ENCODE measurements at regions not wholly inside any gene's neighbourhood (a gene's known extent, or its start where the extent isn't known, plus 50 kb on each side); places are given as distances from the start of the nearest gene placed in this dataset.

GRCh38 chr10:110355141-110355831 lies 50.6 kb upstream of the SMNDC1 start:
- no peak for DNase-seq (ENCODE audit: low spot score)

- peak; percentile 60 for DNase-seq (ENCODE audit: low spot score)
Measured at GRCh38 chr10:110355922-110356627, 51.4 kb upstream of the SMNDC1 start.

- DNase-seq (ENCODE audit: low spot score), result peak; percentile 61
Measured at GRCh38 chr10:110356628-110357245, 52.0 kb upstream of the SMNDC1 start.

- DNase-seq (ENCODE audit: low spot score), result peak; percentile 59
Measured at GRCh38 chr10:110357252-110357780, 52.6 kb upstream of the SMNDC1 start.

- no peak for DNase-seq (ENCODE audit: low spot score)
Measured at GRCh38 chr10:110357871-110358270, 53.2 kb upstream of the SMNDC1 start.

- no peak for DNase-seq (ENCODE audit: low spot score)
Measured at GRCh38 chr10:110358278-110358677, 53.6 kb upstream of the SMNDC1 start.

DNA sequence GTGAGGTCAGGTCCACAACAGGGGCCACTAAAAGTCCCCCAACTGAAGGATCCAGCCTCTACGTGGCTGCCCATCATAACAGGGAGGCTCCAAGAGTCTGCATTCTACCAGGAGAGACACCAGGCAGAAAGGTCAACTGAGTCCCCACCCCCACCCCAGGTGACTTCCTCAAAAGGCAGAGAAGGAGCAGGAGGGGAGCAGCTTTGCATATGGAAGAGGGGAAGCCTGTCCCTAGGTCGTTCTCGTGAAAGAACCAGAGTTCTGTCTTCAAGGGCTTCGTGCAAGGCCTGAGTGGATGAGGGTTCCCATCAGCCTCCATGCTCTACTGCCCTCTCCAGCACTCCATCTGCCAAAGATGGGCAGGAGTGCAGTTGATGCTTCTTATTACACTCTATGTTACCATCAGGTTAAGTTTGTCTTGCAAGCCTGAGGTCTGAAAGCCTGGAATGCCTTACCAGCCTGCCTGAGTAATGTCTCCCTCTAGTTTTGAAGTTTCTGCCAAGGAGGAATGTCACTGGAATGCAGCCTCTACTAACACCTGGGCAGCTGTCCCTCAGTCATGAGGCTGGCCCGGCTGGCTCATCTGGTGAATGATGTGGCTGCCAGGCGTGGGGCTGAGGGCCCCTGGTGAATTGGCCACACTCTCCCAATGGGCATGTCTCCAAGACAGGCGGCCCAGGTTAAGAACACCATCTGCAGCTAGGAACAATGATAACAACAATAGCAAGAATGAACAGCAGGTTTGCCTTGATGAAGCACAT lies 54.3 kb upstream of the SMNDC1 start:
- DNase-seq (ENCODE audit: low spot score), result no peak

DNA sequence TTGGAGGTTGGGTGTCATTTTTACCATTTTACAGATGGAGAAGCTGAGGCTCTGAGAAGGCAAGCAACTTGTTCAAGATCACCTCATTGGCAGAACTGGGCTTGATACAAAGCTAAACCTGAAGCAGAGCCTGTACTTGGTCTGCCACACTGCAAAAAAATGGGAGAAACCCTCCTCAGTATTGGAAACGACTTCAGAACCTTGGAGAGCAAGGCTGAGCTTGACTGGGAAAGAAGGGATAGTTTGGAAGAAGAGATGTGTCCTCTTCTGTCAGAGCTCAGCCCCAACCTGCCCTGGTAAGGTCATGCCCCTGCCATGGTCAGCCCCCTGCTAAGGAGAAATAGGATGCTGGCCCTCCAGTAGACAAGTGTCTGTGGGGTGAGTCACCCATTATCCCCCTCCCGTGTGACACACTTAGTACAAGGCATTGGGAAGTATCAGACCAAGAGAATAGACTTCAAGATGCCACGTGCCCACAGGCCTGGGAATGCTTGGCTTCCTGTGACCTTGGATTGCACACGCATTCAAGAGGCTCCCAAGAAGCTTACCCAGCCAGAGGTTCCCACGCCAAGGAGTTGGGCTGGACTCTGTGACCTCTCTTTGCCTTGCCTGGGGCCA lies 56.2 kb upstream of the SMNDC1 start:
- no peak for DNase-seq (ENCODE audit: low spot score)

DNA sequence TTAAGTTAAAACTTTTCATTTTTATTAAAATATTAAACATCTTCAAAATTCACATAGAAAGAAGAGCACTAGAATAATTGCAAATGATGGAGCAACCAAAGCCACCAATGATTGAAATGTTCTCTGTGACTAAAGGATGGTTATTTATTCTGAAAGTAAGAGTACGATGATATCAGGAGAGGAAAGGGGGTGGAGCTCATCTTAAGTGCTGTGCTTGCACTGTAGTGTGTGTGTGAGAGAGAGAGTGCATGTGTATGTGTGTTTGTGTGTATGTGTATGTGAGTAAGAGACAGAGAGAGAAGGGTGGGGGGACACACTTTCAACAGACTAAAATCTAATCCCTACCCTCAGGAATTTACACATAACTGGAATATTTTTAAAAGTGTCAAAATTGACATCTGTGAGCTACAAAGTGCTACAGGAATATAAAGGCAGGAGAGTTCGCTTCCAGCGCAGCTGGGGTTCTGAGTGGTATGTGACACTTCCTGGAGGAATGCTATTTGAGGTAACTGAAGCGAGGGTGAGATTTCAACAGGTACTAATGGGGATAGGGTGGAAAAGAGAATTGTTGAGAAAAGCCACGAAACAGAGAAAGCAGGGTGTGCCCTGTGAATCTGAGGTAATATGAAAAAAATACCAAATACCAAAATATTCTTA lies 57.2 kb upstream of the SMNDC1 start:
- no peak for DNase-seq (ENCODE audit: low spot score)

GRCh38 chr10:110363572-110364411 lies 59.1 kb upstream of the SMNDC1 start:
- DNase-seq (ENCODE audit: low spot score), result peak; percentile 35

DNA sequence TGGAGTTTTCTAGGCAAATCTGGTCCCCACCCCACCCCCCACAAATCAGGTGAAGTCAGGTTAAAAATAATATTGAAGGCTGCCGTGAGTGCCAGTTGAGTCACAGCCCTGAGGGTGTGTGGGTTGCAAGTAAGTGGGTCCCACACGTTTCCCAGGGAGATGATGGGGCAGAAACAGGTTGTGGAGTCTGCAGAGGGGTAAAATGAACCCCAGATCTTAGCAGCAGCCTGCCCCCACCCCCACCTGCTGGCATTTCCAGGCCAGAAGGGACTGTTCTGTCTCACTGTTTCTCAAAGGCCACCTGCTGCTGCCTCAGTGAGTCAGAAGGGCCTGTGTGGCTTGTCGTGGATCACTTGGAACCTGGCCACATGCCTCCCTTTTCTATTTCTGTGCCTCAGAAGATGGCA lies 59.8 kb upstream of the SMNDC1 start:
- DNase-seq (ENCODE audit: low spot score), result no peak

DNA sequence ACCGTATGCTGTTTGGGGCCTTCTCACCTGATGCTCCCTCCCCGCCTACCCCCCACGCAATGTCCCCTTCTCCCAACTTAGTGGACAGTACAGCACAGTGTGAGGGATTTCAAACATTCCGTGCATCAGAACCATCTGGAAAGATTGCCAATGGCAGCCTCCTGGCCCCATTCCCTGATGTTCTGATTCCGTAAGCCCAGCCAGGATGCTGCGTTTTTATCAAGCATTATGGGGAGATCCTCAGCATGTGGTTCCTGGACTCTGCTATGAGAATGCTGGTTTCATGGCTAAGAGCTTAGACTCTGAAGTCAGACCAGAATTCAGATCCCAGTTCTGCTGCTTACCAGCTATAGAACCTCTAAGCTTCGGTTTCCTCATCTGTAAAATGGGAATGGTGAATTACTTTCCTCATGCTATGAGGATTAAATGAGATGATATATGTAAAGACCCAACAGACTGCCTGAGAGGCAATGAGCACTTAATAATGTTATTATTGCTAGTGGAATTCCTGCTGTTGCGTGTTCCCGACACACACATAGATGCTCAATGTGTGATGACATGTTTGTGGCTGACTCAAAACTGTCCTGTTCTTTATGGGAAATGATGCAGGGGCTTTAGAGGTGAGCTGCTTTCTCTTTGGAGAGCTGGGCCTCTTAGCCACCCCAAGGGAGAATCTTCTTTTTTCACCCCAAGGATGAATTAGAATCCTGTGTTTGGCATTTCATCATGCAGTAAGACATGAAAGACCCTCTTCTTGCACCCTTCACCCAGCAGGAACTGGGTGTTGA lies 60.8 kb upstream of the SMNDC1 start:
- no peak for DNase-seq (ENCODE audit: low spot score)

- no peak for DNase-seq (ENCODE audit: low spot score)
Measured at GRCh38 chr10:110366635-110367034, 61.9 kb upstream of the SMNDC1 start.

DNA sequence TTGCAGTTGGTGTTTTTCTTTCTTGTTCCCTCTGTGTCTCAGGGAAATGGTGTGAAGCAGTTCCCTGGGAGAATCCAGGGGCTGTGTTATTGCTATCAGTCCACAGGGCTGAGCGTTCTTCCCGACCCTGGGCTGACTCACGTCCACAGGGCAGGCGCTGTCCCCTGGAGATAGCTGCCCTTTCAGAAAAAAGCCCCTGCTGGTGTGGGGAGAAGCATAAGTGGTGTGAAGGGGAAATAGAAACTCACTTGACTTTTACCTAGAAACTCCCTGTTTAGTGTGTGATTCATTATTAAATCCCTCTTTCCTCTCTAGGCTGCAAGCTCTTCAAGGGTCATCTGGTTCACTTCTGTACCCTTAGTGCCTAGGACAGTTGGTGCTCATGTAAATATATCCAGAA lies 63.3 kb upstream of the SMNDC1 start:
- no peak for DNase-seq (ENCODE audit: low spot score)

DNA sequence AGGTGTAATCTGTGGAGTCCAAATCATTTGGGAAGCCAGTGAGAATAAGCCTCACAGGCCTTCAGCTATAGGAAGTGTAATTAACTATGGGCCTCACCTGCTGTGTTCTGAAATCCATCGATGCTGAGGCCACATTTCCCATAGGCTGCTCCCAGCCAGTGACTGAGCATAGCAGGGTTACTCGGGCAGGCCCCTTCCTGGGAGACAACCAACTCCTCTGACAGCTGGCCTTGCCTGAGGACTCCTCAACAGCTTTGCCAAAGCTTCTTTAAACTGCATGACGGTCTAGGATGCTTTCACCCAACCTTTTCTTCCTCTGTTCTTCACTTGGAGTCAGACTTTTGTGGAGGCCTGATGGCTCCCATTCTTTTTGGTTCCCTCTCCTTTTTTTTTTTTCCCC lies 63.8 kb upstream of the SMNDC1 start:
- no peak for DNase-seq (ENCODE audit: low spot score)

DNA sequence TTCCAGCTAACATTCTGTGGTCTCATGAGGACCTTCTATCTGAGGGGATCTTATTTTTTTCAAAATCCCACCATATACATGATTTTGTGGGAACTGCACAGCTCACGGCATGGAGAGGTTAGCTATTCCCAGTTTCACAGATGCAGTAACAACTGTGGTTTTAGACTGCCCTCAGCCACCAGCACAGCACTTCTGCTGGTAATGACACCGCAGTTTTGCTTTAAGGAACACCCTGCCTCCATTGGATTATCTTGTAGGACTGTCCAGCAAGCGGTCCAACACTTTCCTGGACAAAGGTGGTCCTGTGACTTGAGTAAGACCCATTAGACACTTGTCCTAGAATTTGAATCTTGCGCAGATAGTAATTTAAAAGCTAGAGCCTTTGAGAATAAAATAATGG lies 65.3 kb upstream of the SMNDC1 start:
- no peak for DNase-seq (ENCODE audit: low spot score)

DNA sequence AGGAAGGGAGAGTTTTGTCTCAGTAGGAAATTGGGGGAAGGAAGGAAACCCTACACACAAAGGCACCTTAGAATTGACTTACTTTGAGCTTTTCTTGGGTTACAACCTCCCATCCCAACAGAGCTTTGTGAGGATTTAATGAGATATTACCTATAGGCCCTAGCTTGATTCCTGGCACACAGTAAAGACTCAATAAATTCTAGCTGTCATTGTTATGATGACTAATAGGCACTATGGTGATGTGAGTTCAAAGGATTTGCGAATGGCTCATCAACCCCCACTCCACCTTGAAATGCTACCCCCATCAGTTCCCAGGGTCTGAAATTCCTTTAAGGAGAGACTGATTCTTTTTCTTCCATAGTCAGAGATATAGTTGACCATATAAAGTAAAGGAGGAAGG lies 67.9 kb upstream of the SMNDC1 start:
- no peak for DNase-seq (ENCODE audit: low spot score)

- no peak for DNase-seq (ENCODE audit: low spot score)
Measured at GRCh38 chr10:110373059-110373458, 68.3 kb upstream of the SMNDC1 start.

DNA sequence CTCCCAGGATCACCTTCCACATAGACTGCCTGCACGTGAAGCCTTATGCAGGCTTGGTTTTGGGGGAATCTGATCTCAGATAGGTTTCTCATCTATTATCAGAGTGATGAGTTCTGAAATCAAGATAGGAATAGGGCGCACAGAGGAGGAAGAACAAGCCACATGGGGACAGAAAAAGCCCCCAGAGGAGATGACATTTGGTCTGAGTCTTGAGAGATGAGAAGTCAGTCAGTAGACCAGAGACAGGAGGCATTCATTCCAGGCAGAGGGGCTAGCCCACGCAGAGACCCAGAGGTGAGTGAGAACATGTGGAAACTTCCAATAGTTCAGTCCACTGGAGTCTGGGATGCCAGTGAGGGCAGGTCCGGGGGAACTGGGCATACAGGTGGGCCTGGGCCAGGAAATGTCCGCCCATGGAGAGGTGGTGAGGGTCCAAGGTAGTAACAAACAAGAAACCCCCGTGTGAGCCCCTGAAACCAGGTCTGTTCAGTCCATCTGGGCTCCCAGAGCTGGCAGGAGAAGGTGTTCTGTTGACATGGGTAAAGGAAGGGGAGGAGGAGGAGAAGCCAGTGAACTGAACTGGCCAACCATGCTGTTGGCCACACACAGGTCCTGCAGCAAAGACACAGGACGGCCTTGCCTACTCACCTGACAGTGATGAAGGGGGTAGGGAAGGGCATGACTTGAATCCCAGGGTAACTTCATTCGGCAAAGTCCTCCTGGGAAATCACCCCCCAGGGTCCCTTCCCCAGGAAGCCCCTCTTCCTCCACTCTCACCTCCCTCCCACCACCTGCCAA lies 69.3 kb upstream of the SMNDC1 start:
- DNase-seq (ENCODE audit: low spot score), result no peak

Measured in CD4-positive, alpha-beta T cell treated with Interleukin-6 at 100 ng/mL for 8 hours (primary cell).